ENCODE measurements at regions not wholly inside any gene's neighbourhood (a gene's known extent, or its start where the extent isn't known, plus 50 kb on each side); places are given as distances from the start of the nearest gene placed in this dataset.

GRCh38 chr18:6636091-6636490 lies 93.4 kb upstream of the ARHGAP28 start:
- TF ChIP-seq POLR2A (IDR thresholded peaks at IDR 0.05; ENCODE audit: borderline replicate concordance, extremely low read depth, insufficient read depth, insufficient read length) (no peak), CTCF (IDR thresholded peaks at IDR 0.05 in 2 of 3, conservative IDR thresholded peaks at IDR 0.05 in 1 of 3; ENCODE audit: borderline replicate concordance in 1 of 3, insufficient read depth in 1 of 3, low read depth in 2 of 3, low read length in 2 of 3) (no peak), SIN3A (IDR thresholded peaks at IDR 0.05; ENCODE audit: low read depth) (no peak), EZH2 (IDR thresholded peaks at IDR 0.05) (no peak), FOSL1 (IDR thresholded peaks at IDR 0.05; ENCODE audit: low read depth) (no peak)
- TF ChIP-seq, protein P1, sequence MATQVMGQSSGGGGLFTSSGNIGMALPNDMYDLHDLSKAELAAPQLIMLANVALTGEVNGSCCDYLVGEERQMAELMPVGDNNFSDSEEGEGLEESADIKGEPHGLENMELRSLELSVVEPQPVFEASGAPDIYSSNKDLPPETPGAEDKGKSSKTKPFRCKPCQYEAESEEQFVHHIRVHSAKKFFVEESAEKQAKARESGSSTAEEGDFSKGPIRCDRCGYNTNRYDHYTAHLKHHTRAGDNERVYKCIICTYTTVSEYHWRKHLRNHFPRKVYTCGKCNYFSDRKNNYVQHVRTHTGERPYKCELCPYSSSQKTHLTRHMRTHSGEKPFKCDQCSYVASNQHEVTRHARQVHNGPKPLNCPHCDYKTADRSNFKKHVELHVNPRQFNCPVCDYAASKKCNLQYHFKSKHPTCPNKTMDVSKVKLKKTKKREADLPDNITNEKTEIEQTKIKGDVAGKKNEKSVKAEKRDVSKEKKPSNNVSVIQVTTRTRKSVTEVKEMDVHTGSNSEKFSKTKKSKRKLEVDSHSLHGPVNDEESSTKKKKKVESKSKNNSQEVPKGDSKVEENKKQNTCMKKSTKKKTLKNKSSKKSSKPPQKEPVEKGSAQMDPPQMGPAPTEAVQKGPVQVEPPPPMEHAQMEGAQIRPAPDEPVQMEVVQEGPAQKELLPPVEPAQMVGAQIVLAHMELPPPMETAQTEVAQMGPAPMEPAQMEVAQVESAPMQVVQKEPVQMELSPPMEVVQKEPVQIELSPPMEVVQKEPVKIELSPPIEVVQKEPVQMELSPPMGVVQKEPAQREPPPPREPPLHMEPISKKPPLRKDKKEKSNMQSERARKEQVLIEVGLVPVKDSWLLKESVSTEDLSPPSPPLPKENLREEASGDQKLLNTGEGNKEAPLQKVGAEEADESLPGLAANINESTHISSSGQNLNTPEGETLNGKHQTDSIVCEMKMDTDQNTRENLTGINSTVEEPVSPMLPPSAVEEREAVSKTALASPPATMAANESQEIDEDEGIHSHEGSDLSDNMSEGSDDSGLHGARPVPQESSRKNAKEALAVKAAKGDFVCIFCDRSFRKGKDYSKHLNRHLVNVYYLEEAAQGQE (IDR thresholded peaks at IDR 0.05; ENCODE audit: low read depth) = no peak
- TF ChIP-seq, protein P2, sequence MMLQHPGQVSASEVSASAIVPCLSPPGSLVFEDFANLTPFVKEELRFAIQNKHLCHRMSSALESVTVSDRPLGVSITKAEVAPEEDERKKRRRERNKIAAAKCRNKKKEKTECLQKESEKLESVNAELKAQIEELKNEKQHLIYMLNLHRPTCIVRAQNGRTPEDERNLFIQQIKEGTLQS (IDR thresholded peaks at IDR 0.05) = no peak
